ENCODE measurements at regions not wholly inside any gene's neighbourhood (a gene's known extent, or its start where the extent isn't known, plus 50 kb on each side); places are given as distances from the start of the nearest gene placed in this dataset.

DNA sequence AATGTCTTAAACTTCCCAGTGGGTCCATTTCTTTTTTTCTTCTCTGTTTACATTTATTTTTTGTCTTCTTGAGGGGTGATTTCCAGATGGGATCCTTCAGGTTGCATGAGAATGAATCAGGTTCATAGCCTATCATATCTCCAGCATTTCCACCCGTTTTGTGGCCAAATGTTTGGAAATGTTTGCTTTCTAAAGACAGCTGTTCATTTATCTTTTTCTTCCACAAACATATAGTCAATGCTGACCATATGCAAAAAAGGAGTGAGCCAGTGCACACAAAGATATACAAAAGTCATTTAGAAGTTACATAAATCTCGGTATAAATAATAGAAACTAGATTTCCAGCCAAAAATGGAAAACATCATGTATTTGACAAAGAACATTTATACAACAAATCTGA lies 71.6 kb upstream of the STC2 start:
- ChIA-PET CTCF (no interaction called here), POLR2A (no interaction called here)
- Histone ChIP-seq H3K4me1 (ENCODE audit: control insufficient read depth, insufficient read depth, low read length) (no peaks in the 10 kb centered on the region), H3K9me3 (ENCODE audit: control insufficient read depth, insufficient read depth, low read depth, low read length) (no peaks in the 10 kb centered on the region), H3K4me3 (ENCODE audit: low read depth, low read length) (no peak overlapping the region), H3K27ac (ENCODE audit: extremely low read depth, low read depth, low read length) (no peak overlapping the region), H3K36me3 (ENCODE audit: control insufficient read depth in 2 of 2, insufficient read depth in 1 of 2, low read length in 2 of 2) (no peaks in the 10 kb centered on the region)
- TF ChIP-seq ZFHX2 (tag by site-specific recombination; conservative IDR thresholded peaks at IDR 0.05): no peak
- no peak for TF ChIP-seq ZNF747 (tag by site-specific recombination; IDR thresholded peaks at IDR 0.05)

DNA sequence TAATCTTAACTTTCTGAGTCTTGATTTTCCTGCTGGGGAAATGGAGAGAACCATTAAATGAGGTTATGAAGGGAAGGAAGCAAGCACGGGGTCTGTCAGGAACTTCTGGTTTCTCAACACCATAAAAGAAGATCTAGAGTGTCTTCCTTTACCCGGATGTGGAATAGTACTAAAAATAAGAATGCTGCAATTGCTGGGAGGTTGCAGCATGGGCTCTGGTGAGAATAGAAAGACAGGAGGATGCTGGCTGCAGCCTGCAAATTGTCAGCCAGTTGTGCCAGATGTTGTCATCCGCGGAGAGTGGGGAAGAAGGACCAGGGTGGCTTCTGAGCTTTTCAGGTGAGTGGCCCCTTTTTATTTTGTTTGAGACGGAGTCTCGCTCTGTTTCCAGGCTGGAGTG lies 69.3 kb upstream of the STC2 start:
- CTCF ChIA-PET: no interaction called here
- TF ChIP-seq ZNF660 (tag by site-specific recombination; IDR thresholded peaks at IDR 0.05) (no peak), ZNF366 (tag by site-specific recombination; conservative IDR thresholded peaks at IDR 0.05) (no peak), SCRT2 (tag by site-specific recombination; IDR thresholded peaks at IDR 0.05) (no peak)
- TF ChIP-seq, protein P1, sequence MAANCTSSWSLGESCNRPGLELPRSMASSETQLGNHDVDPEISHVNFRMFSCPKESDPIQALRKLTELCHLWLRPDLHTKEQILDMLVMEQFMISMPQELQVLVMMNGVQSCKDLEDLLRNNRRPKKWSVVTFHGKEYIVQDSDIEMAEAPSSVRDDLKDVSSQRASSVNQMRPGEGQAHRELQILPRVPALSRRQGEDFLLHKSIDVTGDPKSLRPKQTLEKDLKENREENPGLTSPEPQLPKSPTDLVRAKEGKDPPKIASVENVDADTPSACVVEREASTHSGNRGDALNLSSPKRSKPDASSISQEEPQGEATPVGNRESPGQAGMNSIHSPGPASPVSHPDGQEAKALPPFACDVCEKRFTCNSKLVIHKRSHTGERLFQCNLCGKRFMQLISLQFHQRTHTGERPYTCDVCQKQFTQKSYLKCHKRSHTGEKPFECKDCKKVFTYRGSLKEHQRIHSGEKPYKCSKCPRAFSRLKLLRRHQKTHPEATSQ (tag by site-specific recombination; IDR thresholded peaks at IDR 0.05): no peak
- POLR2A ChIA-PET: no interaction called here
- H3K4me1 ChIP-seq (ENCODE audit: control insufficient read depth, insufficient read depth, low read length): no peaks in the 10 kb centered on the region
- H3K4me3 ChIP-seq (ENCODE audit: low read depth, low read length): no peak overlapping the region
- H3K27ac ChIP-seq (ENCODE audit: extremely low read depth, low read depth, low read length): no peak overlapping the region
- H3K36me3 ChIP-seq (ENCODE audit: control insufficient read depth in 2 of 2, insufficient read depth in 1 of 2, low read length in 2 of 2): no peaks in the 10 kb centered on the region
- H3K9me3 ChIP-seq (ENCODE audit: control insufficient read depth, insufficient read depth, low read depth, low read length): no peaks in the 10 kb centered on the region

DNA sequence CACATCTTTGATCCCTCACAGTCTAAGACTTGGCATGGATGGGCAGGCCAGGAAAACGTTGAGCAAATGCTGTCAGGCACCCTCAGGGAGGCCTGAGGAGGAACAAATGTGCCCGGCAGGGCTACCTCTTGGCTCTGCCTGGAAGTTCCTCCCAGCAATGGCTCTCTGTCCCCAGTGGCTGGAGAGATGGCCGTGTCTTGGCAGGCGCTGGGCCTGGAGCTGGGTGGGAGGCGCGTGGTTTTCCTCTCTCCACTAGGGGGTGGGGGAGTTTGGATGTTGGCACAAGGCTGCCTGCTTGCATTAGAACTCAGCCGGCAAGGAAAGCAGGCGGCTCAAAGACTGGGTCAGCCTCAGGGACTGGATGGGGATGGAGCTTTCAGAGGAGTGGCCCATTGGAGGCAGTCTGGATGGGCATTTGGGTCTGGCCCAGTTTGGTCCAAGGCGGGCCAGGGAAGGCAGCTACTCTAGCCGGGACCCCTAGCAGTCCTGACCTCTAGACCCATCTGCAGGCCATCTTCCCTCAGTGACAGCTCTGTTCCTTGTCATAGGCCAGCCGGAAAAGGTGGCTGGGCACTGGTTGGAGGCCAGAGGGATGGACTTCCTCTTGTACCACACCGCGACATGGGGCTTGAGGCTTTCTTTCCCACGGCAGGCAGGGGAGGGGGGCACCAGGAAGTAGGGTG lies 68.2 kb upstream of the STC2 start:
- ChIA-PET POLR2A (interaction anchor here (1.0 kb wide), 1 partner anchor 11 kb away, joined by 3 read pairs; no protein-coding TSS in a partner anchor), CTCF (interaction anchor here (0.6 to 1.0 kb wide), 3 partner anchors 64 to 177 kb away, joined by 3 to 4 read pairs (median 4); no protein-coding TSS in a partner anchor)
- Histone ChIP-seq H3K4me3 (ENCODE audit: low read depth, low read length) (no peak overlapping the region), H3K36me3 (ENCODE audit: control insufficient read depth in 2 of 2, insufficient read depth in 1 of 2, low read length in 2 of 2) (no peaks in the 10 kb centered on the region), H3K4me1 (ENCODE audit: control insufficient read depth, insufficient read depth, low read length) (no peaks in the 10 kb centered on the region), H3K27ac (ENCODE audit: extremely low read depth, low read depth, low read length) (no peak overlapping the region), H3K9me3 (ENCODE audit: control insufficient read depth, insufficient read depth, low read depth, low read length) (no peaks in the 10 kb centered on the region)
- no peak for TF ChIP-seq ZNF670 (tag by site-specific recombination; IDR thresholded peaks at IDR 0.05; ENCODE audit: low read depth)

DNA sequence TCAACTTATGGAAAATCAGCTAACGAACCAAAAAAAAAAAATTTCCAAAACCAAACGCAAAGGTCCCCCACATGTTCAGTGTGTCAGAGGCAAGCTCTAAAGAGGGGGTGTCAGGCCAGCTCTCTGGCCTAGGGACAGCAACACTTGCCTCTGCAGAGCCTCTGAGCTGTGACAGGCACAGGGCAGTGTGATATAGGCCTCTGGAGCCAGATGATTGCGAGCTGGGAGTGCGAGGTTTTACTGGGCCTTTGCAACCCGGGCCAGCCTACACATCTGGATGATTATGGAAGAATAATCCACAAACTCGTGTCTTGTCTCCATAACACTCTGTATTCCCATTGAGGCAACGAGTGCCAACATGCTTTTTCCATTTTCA lies 67.7 kb upstream of the STC2 start:
- CTCF ChIA-PET: interaction anchor here (0.6 to 1.0 kb wide), 5 partner anchors 65 to 684 kb away, joined by 3 to 4 read pairs (median 3); no protein-coding TSS in a partner anchor
- TF ChIP-seq ZNF10 (tag by site-specific recombination; IDR thresholded peaks at IDR 0.05): no peak
- no peak for TF ChIP-seq ZNF624 (tag by site-specific recombination; IDR thresholded peaks at IDR 0.05)
- no peak for TF ChIP-seq ZNF48 (tag by site-specific recombination; IDR thresholded peaks at IDR 0.05)
- no peak for TF ChIP-seq KLF7 (tag by site-specific recombination; IDR thresholded peaks at IDR 0.05; ENCODE audit: borderline replicate concordance)
- no peak for TF ChIP-seq ZNF366 (tag by site-specific recombination; conservative IDR thresholded peaks at IDR 0.05)
- TF ChIP-seq, protein P2, sequence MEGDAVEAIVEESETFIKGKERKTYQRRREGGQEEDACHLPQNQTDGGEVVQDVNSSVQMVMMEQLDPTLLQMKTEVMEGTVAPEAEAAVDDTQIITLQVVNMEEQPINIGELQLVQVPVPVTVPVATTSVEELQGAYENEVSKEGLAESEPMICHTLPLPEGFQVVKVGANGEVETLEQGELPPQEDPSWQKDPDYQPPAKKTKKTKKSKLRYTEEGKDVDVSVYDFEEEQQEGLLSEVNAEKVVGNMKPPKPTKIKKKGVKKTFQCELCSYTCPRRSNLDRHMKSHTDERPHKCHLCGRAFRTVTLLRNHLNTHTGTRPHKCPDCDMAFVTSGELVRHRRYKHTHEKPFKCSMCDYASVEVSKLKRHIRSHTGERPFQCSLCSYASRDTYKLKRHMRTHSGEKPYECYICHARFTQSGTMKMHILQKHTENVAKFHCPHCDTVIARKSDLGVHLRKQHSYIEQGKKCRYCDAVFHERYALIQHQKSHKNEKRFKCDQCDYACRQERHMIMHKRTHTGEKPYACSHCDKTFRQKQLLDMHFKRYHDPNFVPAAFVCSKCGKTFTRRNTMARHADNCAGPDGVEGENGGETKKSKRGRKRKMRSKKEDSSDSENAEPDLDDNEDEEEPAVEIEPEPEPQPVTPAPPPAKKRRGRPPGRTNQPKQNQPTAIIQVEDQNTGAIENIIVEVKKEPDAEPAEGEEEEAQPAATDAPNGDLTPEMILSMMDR (tag by site-specific recombination; IDR thresholded peaks at IDR 0.05): no peak
- TF ChIP-seq ZFP69B (tag by site-specific recombination; IDR thresholded peaks at IDR 0.05): no peak
- TF ChIP-seq ZNF391 (tag by site-specific recombination; IDR thresholded peaks at IDR 0.05; ENCODE audit: borderline replicate concordance, low read depth): no peak
- TF ChIP-seq, protein P3, sequence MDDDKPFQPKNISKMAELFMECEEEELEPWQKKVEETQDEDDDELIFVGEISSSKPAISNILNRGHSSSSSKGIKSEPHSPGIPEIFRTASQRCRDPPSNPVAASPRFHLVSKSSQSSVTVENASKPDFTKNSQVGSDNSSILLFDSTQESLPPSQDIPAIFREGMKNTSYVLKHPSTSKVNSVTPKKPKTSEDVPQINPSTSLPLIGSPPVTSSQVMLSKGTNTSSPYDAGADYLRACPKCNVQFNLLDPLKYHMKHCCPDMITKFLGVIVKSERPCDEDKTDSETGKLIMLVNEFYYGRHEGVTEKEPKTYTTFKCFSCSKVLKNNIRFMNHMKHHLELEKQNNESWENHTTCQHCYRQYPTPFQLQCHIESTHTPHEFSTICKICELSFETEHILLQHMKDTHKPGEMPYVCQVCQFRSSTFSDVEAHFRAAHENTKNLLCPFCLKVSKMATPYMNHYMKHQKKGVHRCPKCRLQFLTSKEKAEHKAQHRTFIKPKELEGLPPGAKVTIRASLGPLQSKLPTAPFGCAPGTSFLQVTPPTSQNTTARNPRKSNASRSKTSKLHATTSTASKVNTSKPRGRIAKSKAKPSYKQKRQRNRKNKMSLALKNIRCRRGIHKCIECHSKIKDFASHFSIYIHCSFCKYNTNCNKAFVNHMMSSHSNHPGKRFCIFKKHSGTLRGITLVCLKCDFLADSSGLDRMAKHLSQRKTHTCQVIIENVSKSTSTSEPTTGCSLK (tag by site-specific recombination; IDR thresholded peaks at IDR 0.05): no peak
- TF ChIP-seq, protein P4, sequence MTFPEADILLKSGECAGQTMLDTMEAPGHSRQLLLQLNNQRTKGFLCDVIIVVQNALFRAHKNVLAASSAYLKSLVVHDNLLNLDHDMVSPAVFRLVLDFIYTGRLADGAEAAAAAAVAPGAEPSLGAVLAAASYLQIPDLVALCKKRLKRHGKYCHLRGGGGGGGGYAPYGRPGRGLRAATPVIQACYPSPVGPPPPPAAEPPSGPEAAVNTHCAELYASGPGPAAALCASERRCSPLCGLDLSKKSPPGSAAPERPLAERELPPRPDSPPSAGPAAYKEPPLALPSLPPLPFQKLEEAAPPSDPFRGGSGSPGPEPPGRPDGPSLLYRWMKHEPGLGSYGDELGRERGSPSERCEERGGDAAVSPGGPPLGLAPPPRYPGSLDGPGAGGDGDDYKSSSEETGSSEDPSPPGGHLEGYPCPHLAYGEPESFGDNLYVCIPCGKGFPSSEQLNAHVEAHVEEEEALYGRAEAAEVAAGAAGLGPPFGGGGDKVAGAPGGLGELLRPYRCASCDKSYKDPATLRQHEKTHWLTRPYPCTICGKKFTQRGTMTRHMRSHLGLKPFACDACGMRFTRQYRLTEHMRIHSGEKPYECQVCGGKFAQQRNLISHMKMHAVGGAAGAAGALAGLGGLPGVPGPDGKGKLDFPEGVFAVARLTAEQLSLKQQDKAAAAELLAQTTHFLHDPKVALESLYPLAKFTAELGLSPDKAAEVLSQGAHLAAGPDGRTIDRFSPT (tag by site-specific recombination; IDR thresholded peaks at IDR 0.05): no peak
- POLR2A ChIA-PET: no interaction called here

More for the DNA sequence above, 67.7 kb upstream of the STC2 start:
- Histone ChIP-seq H3K27ac (ENCODE audit: extremely low read depth, low read depth, low read length) (no peak overlapping the region), H3K36me3 (ENCODE audit: control insufficient read depth in 2 of 2, insufficient read depth in 1 of 2, low read length in 2 of 2) (no peaks in the 10 kb centered on the region), H3K4me3 (ENCODE audit: low read depth, low read length) (no peak overlapping the region), H3K9me3 (ENCODE audit: control insufficient read depth, insufficient read depth, low read depth, low read length) (no peaks in the 10 kb centered on the region), H3K4me1 (ENCODE audit: control insufficient read depth, insufficient read depth, low read length) (no peaks in the 10 kb centered on the region)
